ENCODE measurements at regions not wholly inside any gene's neighbourhood (a gene's known extent, or its start where the extent isn't known, plus 50 kb on each side); places are given as distances from the start of the nearest gene placed in this dataset.

- ATAC-seq, result no peak
Observed at GRCh38 chr2:13104723-13105122, 388.0 kb downstream of the TRIB2 start.

GRCh38 chr2:13106302-13106701 lies 389.6 kb downstream of the TRIB2 start:
- intact Hi-C loops (cut with micrococcal nuclease), result no loop called here
- DNase-seq (no peak), ATAC-seq (no peak)

More at GRCh38 chr2:13104723-13105122, 388.0 kb downstream of the TRIB2 start:
- intact Hi-C loops (cut with micrococcal nuclease), result no loop called here
- no peak for DNase-seq

- DNase-seq (no peak), ATAC-seq (no peak)
- intact Hi-C loops (cut with micrococcal nuclease), result no loop called here
Observed at GRCh38 chr2:13109516-13109915, 392.8 kb downstream of the TRIB2 start.

- no peak for DNase-seq
- ATAC-seq, result no peak
- intact Hi-C loops (cut with micrococcal nuclease), result no loop called here
Observed at GRCh38 chr2:13110825-13111224, 394.1 kb downstream of the TRIB2 start.

- DNase-seq (no peak), ATAC-seq (no peak)
- intact Hi-C loops (cut with micrococcal nuclease), result no loop called here
Observed at GRCh38 chr2:13113002-13113401, 396.3 kb downstream of the TRIB2 start.

- peak; percentile 17 for DNase-seq
- intact Hi-C loops (cut with micrococcal nuclease), result no loop called here
Observed at GRCh38 chr2:13114391-13114790, 397.7 kb downstream of the TRIB2 start.

GRCh38 chr2:13115643-13116042 lies 398.9 kb downstream of the TRIB2 start:
- intact Hi-C loops (cut with micrococcal nuclease), result no loop called here
- ATAC-seq, result no peak
- no peak for DNase-seq

More at GRCh38 chr2:13114391-13114790, 397.7 kb downstream of the TRIB2 start:
- peak; percentile 94 for ATAC-seq

GRCh38 chr2:13121096-13121495 lies 404.4 kb downstream of the TRIB2 start:
- ATAC-seq (no peak), DNase-seq (no peak)
- intact Hi-C loops (cut with micrococcal nuclease), result no loop called here

GRCh38 chr2:13128139-13128538 lies 411.4 kb downstream of the TRIB2 start:
- no peak for ATAC-seq
- intact Hi-C loops (cut with micrococcal nuclease), result no loop called here
- DNase-seq, result no peak

GRCh38 chr2:13135369-13135768 lies 418.6 kb downstream of the TRIB2 start:
- ATAC-seq (no peak), DNase-seq (no peak)
- intact Hi-C loops (cut with micrococcal nuclease), result no loop called here

GRCh38 chr2:13135856-13136255 lies 419.1 kb downstream of the TRIB2 start:
- intact Hi-C loops (cut with micrococcal nuclease), result no loop called here
- ATAC-seq, result peak; percentile 89
- no peak for DNase-seq

- intact Hi-C loops (cut with micrococcal nuclease), result no loop called here
- DNase-seq (no peak), ATAC-seq (no peak)
Observed at GRCh38 chr2:13137679-13138078, 420.9 kb downstream of the TRIB2 start.

- intact Hi-C loops (cut with micrococcal nuclease), result no loop called here
- ATAC-seq (no peak), DNase-seq (no peak)
Observed at GRCh38 chr2:13141315-13141714, 424.6 kb downstream of the TRIB2 start.

GRCh38 chr2:13143451-13143850 lies 426.7 kb downstream of the TRIB2 start:
- intact Hi-C loops (cut with micrococcal nuclease), result no loop called here
- DNase-seq (no peak), ATAC-seq (no peak)

GRCh38 chr2:13156916-13157315 lies 440.2 kb downstream of the TRIB2 start:
- DNase-seq (no peak), ATAC-seq (no peak)
- intact Hi-C loops (cut with micrococcal nuclease), result no loop called here

- ATAC-seq (no peak), DNase-seq (no peak)
- intact Hi-C loops (cut with micrococcal nuclease), result no loop called here
Observed at GRCh38 chr2:13158466-13158865, 441.7 kb downstream of the TRIB2 start.

- no peak for ATAC-seq
- no peak for DNase-seq
- intact Hi-C loops (cut with micrococcal nuclease), result no loop called here
Observed at GRCh38 chr2:13180729-13181128, 464.0 kb downstream of the TRIB2 start.

GRCh38 chr2:13193075-13193474 lies 476.3 kb downstream of the TRIB2 start:
- intact Hi-C loops (cut with micrococcal nuclease), result no loop called here
- ATAC-seq (no peak), DNase-seq (no peak)

- DNase-seq (no peak), ATAC-seq (no peak)
- intact Hi-C loops (cut with micrococcal nuclease), result no loop called here
Observed at GRCh38 chr2:13193900-13194299, 477.2 kb downstream of the TRIB2 start.

GRCh38 chr2:13195270-13195669 lies 478.5 kb downstream of the TRIB2 start:
- intact Hi-C loops (cut with micrococcal nuclease), result no loop called here
- ATAC-seq (no peak), DNase-seq (no peak)

- ATAC-seq (no peak), DNase-seq (no peak)
- intact Hi-C loops (cut with micrococcal nuclease), result no loop called here
Observed at GRCh38 chr2:13197248-13197647, 480.5 kb downstream of the TRIB2 start.

- ATAC-seq (no peak), DNase-seq (no peak)
- intact Hi-C loops (cut with micrococcal nuclease), result no loop called here
Observed at GRCh38 chr2:13201924-13202323, 485.2 kb downstream of the TRIB2 start.
